ENCODE measurements at regions not wholly inside any gene's neighbourhood (a gene's known extent, or its start where the extent isn't known, plus 50 kb on each side); places are given as distances from the start of the nearest gene placed in this dataset.
"Not testable (repeated sequence)": the region's sequence is repeated elsewhere in the genome, so short reads cannot be mapped to it uniquely, and the experiment has no call there.

- TF ChIP-seq ZFX (IDR thresholded peaks at IDR 0.05; ENCODE audit: borderline replicate concordance) (no peak), CTCF (IDR thresholded peaks at IDR 0.05) (no peak)
- no peak overlapping the region for H3K27ac ChIP-seq
Measured at GRCh38 chr5:62780888-62781287, 202.3 kb downstream of the LRRC70 start.

GRCh38 chr5:62780230-62780629, 201.6 kb downstream of the LRRC70 start:
- no peak overlapping the region for H3K27ac ChIP-seq
- no peak for TF ChIP-seq ZFX (IDR thresholded peaks at IDR 0.05; ENCODE audit: borderline replicate concordance)
- no peak for TF ChIP-seq CTCF (IDR thresholded peaks at IDR 0.05)

- no peak overlapping the region for H3K27ac ChIP-seq
- TF ChIP-seq CTCF (IDR thresholded peaks at IDR 0.05) = peak; percentile 86
- TF ChIP-seq ZFX (IDR thresholded peaks at IDR 0.05; ENCODE audit: borderline replicate concordance) = no peak
Measured at GRCh38 chr5:62779010-62779422, 200.4 kb downstream of the LRRC70 start.

- TF ChIP-seq CTCF (IDR thresholded peaks at IDR 0.05) (no peak), ZFX (IDR thresholded peaks at IDR 0.05; ENCODE audit: borderline replicate concordance) (no peak)
- no peak overlapping the region for H3K27ac ChIP-seq
Measured at GRCh38 chr5:62778316-62779009, 199.8 kb downstream of the LRRC70 start.

GRCh38 chr5:62777081-62777480, 198.5 kb downstream of the LRRC70 start:
- H3K27ac ChIP-seq = not testable (repeated sequence)

- not testable (repeated sequence) for H3K27ac ChIP-seq
Measured at GRCh38 chr5:62776592-62776991, 198.0 kb downstream of the LRRC70 start.

- TF ChIP-seq CTCF (IDR thresholded peaks at IDR 0.05) (no peak), ZFX (IDR thresholded peaks at IDR 0.05; ENCODE audit: borderline replicate concordance) (no peak)
- H3K27ac ChIP-seq = no peak overlapping the region
Measured at GRCh38 chr5:62773460-62773859, 194.8 kb downstream of the LRRC70 start.

GRCh38 chr5:62771341-62771740, 192.7 kb downstream of the LRRC70 start:
- TF ChIP-seq ZFX (IDR thresholded peaks at IDR 0.05; ENCODE audit: borderline replicate concordance) (no peak), CTCF (IDR thresholded peaks at IDR 0.05) (no peak)
- H3K27ac ChIP-seq = no peak overlapping the region

All from 22Rv1 (cell line).